ENCODE measurements at regions not wholly inside any gene's neighbourhood (a gene's known extent, or its start where the extent isn't known, plus 50 kb on each side); places are given as distances from the start of the nearest gene placed in this dataset.

DNA sequence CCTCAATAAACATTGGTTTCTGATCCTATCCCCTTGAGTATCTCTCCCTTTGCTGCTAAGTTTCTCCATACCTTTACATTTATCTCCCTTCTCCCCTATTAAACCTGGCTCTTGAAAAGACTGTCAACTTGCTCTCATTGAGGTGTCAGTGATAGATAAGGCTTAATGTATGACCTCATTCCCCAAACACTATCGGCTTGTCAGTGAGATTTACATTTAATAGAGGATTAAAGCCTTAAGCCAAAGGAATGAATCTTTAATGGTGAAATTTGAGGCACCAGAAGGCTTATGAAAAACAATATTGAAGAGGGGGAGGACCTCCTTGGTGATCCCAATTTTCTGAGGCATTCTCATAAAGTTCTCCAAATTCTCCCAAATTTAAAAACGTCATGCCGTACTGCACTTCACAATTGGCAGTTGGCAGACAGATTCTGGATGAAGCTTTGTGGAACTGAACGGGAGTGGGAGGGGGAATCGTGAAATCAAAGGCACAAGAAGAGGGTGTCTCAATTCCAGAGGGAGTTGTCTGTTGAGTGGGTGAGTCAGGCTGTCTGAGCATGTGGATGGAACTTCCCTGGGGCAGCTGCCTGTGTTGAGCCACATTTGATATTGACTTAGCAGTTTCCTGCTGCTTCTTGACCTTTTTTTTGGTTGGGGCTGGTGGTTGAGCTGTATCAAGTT, 478.8 kb downstream of the NPIPA7 start:
- TF ChIP-seq, protein P1, sequence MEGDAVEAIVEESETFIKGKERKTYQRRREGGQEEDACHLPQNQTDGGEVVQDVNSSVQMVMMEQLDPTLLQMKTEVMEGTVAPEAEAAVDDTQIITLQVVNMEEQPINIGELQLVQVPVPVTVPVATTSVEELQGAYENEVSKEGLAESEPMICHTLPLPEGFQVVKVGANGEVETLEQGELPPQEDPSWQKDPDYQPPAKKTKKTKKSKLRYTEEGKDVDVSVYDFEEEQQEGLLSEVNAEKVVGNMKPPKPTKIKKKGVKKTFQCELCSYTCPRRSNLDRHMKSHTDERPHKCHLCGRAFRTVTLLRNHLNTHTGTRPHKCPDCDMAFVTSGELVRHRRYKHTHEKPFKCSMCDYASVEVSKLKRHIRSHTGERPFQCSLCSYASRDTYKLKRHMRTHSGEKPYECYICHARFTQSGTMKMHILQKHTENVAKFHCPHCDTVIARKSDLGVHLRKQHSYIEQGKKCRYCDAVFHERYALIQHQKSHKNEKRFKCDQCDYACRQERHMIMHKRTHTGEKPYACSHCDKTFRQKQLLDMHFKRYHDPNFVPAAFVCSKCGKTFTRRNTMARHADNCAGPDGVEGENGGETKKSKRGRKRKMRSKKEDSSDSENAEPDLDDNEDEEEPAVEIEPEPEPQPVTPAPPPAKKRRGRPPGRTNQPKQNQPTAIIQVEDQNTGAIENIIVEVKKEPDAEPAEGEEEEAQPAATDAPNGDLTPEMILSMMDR (IDR thresholded peaks at IDR 0.05) = no peak
- no peak for TF ChIP-seq POLR2A (IDR thresholded peaks at IDR 0.05)
